Upper lobe of left lung (tissue), 6 donors: ENCODE measurements at regions not wholly inside any gene's neighbourhood (a gene's known extent, or its start where the extent isn't known, plus 50 kb on each side); places are given as distances from the start of the nearest gene placed in this dataset.

Experiments
- ATAC-seq, 2 donors: fragments of 200-7000 bp; cut with Tn5 transposase; one replicate each; pipeline ENCODE4 v1.9.1; 2022; ENCODE audit warnings: mild to moderate bottlenecking in 2 of 2, moderate library complexity in 2 of 2; ENCODE audit not compliant: low FRiP score in 2 of 2
- DNase-seq, 2 donors: peaks; one replicate each; pipeline ENCODE4 v3.0.0-alpha.2; 2019 to 2020
- H3K27ac ChIP-seq, 4 donors: fragments of 200-600 bp; sonication (generic); one replicate each; pipeline ENCODE4 v1.5.1; 2016 to 2019
- H3K27me3 ChIP-seq, 4 donors: fragments of 200-600 bp; sonication (generic); one replicate each; pipeline ENCODE4 v1.5.1; 2017 to 2019
- H3K36me3 ChIP-seq, 4 donors: fragments of 200-600 bp; sonication (generic); one replicate each; pipeline ENCODE4 v1.5.1; 2016 to 2019
- H3K4me1 ChIP-seq, 4 donors: fragments of 200-600 bp; sonication (generic); one replicate each; pipeline ENCODE4 v1.5.1; 2018 to 2019
- H3K4me3 ChIP-seq, 4 donors: fragments of 200-600 bp; sonication (generic); one replicate each; pipeline ENCODE4 v1.5.1; 2017 to 2019; ENCODE audit warnings: mild to moderate bottlenecking in 2 of 4, moderate library complexity in 1 of 4
- H3K9me3 ChIP-seq, 4 donors: fragments of 200-600 bp; sonication (generic); one replicate each; pipeline ENCODE4 v1.5.1; 2018 to 2019
- EP300 ChIP-seq, 4 donors: sonication (generic); formaldehyde crosslinking; IDR thresholded peaks; one replicate each; pipeline ENCODE4 v1.5.1; 2017; ENCODE audit warnings: antibody characterized with exemption in 4 of 4, control low read depth in 2 of 4
- POLR2A ChIP-seq, 4 donors: fragments of 450-650 bp; IDR thresholded peaks; one replicate each; pipeline ENCODE4 v1.5.1; 2016 to 2017; ENCODE audit warnings: antibody characterized with exemption in 4 of 4, mild to moderate bottlenecking in 2 of 4
- POLR2AphosphoS5 ChIP-seq, 2 donors: sonication (generic); formaldehyde crosslinking; IDR thresholded peaks; one replicate each; pipeline ENCODE4 v1.5.1; 2017; ENCODE audit warnings: antibody characterized with exemption in 2 of 2
- WGBS, 2 donors: methylation state at CpG; one replicate each; pipeline ENCODE4 v1.1.5; 2017 to 2018; 5-methylcytosine and 5-hydroxymethylcytosine counted together
- TF ChIP-seq, protein P1 (sequence below), 6 experiments: fragments of 450-650 bp in 4 of 6; fragments of 200-600 bp in 2 of 6; sonication (generic) in 2 of 6; IDR thresholded peaks; one replicate each; pipeline ENCODE4 v1.5.1; 2016 to 2019; ENCODE audit warnings: antibody characterized with exemption in 6 of 6
- donor health status: DM: no; HTN: no; CAD: no; lungs with moderate emphysema.
- donor health status: DM: no; HTN: yes; CAD: no; lungs with severe emphysema.

DNA sequence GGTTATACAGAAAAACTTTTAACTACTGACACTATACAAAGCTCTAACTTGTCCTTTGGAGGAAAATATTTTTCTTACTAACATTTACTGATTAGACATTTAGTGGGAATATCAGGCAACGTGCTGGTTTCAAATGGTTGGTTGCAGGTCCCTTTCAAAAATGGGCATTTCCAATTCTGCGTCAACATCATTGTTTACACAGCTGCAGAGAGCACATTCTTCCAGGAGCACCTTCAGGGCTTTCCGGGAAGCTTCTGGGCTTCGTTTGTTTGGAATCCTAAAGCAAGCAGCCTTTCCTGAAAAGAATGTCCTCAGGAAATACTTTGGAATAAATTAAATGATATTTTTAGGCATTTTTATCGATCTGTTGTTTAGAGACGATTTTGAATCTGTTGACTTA lies 289.7 kb downstream of the TRIML1 start:
- H3K27ac ChIP-seq: no peak overlapping the region
- WGBS, 2 donors: 6 to 8% methylated on average over 6 of the region's 6 CpGs
- TF ChIP-seq, protein P1, sequence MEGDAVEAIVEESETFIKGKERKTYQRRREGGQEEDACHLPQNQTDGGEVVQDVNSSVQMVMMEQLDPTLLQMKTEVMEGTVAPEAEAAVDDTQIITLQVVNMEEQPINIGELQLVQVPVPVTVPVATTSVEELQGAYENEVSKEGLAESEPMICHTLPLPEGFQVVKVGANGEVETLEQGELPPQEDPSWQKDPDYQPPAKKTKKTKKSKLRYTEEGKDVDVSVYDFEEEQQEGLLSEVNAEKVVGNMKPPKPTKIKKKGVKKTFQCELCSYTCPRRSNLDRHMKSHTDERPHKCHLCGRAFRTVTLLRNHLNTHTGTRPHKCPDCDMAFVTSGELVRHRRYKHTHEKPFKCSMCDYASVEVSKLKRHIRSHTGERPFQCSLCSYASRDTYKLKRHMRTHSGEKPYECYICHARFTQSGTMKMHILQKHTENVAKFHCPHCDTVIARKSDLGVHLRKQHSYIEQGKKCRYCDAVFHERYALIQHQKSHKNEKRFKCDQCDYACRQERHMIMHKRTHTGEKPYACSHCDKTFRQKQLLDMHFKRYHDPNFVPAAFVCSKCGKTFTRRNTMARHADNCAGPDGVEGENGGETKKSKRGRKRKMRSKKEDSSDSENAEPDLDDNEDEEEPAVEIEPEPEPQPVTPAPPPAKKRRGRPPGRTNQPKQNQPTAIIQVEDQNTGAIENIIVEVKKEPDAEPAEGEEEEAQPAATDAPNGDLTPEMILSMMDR (IDR thresholded peaks at IDR 0.05): no peak
- TF ChIP-seq POLR2AphosphoS5 (IDR thresholded peaks at IDR 0.05) (no peak), POLR2A (IDR thresholded peaks at IDR 0.05) (no peak)
- peaks cover 0 to 5% (median 0%) of the 10 kb centered on the region in 4 donors for H3K4me1 ChIP-seq
- no peaks in the 10 kb centered on the region for H3K27me3 ChIP-seq
- no peaks in the 10 kb centered on the region for H3K36me3 ChIP-seq
- H3K4me3 ChIP-seq: no peak overlapping the region
- DNase-seq (no peak), ATAC-seq (no peak)
- H3K9me3 ChIP-seq: peaks cover 0 to 2% (median 0%) of the 10 kb centered on the region in 4 donors

DNA sequence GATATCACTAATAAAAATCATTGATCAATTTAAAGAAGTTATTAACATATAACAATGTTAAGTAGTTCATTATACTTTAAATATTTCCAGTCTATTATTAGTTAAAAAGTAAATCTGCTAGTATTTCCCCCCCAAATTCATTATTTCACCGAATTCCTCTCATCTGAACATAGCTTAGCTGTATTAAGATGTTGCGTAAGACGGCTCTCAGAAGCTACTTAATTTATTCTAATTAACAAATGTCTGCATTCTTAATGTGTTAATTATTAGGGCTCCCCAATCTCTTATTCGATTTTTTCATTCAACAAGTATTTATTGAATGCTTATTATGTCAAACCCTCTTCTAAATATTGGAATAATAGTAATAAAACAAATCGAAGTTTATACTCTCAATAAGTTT lies 290.7 kb downstream of the TRIML1 start:
- Histone ChIP-seq H3K9me3 (peaks cover 0 to 2% (median 0%) of the 10 kb centered on the region in 4 donors), H3K36me3 (no peaks in the 10 kb centered on the region), H3K27me3 (no peaks in the 10 kb centered on the region), H3K4me3 (no peak overlapping the region), H3K4me1 (peaks cover 0 to 5% (median 0%) of the 10 kb centered on the region in 4 donors), H3K27ac (no peak overlapping the region)
- 58 to 76% methylated on average over 5 of the region's 5 CpGs for WGBS, 2 donors
- TF ChIP-seq POLR2A (IDR thresholded peaks at IDR 0.05) (no peak), EP300 (IDR thresholded peaks at IDR 0.05) (no peak), POLR2AphosphoS5 (IDR thresholded peaks at IDR 0.05) (no peak)
- TF ChIP-seq, protein P1 (IDR thresholded peaks at IDR 0.05): no peak
- DNase-seq (no peak), ATAC-seq (no peak)

DNA sequence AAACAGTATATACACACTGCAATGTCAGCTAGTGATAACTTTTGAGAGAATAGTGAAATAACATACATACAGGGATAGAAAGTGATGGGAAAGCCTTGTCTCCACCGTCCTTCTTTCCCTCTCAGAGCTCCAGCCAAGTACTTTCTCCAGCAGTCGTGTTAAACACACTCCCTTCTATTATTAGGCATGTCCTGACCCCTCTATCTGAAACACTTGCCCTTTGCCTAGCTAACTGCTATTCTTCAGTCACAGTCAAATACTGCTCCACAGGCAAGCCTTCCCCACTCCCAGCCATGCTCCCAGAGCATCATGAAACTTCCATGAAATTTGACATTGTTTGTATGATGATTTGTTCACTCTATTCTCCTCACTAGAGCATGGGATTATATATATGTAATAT lies 291.1 kb downstream of the TRIML1 start:
- no peak for DNase-seq
- Histone ChIP-seq H3K4me3 (no peak overlapping the region), H3K27ac (no peak overlapping the region), H3K27me3 (no peaks in the 10 kb centered on the region), H3K36me3 (no peaks in the 10 kb centered on the region), H3K4me1 (peaks cover 0 to 5% (median 0%) of the 10 kb centered on the region in 4 donors), H3K9me3 (peaks cover 0 to under 1% (median 0%) of the 10 kb centered on the region in 4 donors)
- ATAC-seq: no peak
- WGBS, 2 donors: 15 to 36% methylated on average over 2 of the region's 2 CpGs
- no peak for TF ChIP-seq EP300 (IDR thresholded peaks at IDR 0.05)
- TF ChIP-seq, protein P1 (IDR thresholded peaks at IDR 0.05): no peak
- no peak for TF ChIP-seq POLR2A (IDR thresholded peaks at IDR 0.05)

DNA sequence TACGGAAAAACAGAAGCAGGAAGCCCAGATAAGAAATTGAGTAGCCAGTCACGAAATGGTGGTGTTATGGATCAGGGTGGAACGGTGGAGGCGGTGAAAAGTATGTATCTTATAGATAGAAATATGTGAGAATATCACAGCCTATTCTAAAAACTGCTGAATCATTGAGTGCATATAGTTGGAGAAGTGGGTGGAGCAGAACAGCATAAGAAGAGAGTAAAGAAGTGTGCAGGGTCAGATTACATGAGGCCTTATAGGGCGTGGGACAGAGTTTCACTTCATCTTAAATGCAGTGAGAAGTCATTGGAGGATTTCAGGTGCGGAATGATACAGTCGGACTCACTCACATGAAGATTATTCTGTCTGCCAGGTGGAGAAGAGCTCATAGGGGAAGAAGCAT lies 293.1 kb downstream of the TRIML1 start:
- no peaks in the 10 kb centered on the region for H3K36me3 ChIP-seq
- no peaks in the 10 kb centered on the region for H3K27me3 ChIP-seq
- peaks cover 0 to 5% (median 0%) of the 10 kb centered on the region in 4 donors for H3K4me1 ChIP-seq
- TF ChIP-seq EP300 (IDR thresholded peaks at IDR 0.05): no peak
- no peak for TF ChIP-seq POLR2AphosphoS5 (IDR thresholded peaks at IDR 0.05)
- TF ChIP-seq, protein P1 (IDR thresholded peaks at IDR 0.05): no peak
- TF ChIP-seq POLR2A (IDR thresholded peaks at IDR 0.05): no peak
- no peak overlapping the region for H3K27ac ChIP-seq
- ATAC-seq (no peak), DNase-seq (no peak)
- no peaks in the 10 kb centered on the region for H3K9me3 ChIP-seq
- 90 to 91% methylated on average over 7 of the region's 7 CpGs for WGBS, 2 donors
- no peak overlapping the region for H3K4me3 ChIP-seq

DNA sequence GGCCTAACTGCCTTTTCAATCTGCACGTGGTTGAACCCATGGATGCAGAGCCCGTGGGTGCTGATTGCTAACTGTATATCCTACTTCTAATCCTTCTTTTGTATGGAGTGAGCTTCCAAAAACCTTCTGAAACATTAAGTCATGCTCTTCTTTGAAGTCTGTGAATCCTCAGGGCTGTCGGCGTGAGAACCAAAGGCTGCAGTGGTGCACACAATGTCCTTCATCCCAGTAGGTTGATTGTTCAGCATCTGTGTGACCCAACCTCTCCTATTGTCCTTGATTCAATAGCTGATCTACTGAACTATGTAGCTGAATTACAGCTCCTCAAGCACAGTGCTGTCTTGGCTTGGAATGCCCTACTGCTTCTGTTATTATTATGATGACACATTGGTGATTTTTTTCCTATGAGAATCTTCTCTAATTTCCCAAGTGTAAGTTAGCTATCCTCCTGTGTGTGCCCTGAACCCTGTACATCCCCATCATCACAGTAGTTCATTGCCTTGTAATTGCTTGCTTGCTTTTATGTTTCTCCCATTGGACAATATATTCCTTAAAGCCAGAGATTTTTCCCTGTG lies 294.6 kb downstream of the TRIML1 start:
- no peak for ATAC-seq

More for the DNA sequence above, 294.6 kb downstream of the TRIML1 start:
- Histone ChIP-seq H3K9me3 (no peaks in the 10 kb centered on the region), H3K4me3 (no peak overlapping the region), H3K27me3 (no peaks in the 10 kb centered on the region), H3K4me1 (peaks cover 0 to 4% (median 0%) of the 10 kb centered on the region in 4 donors), H3K36me3 (no peaks in the 10 kb centered on the region), H3K27ac (no peak overlapping the region)
- DNase-seq: no peak
- whole genome bisulfite sequencing, 2 donors: 87 to 90% methylated on average over 4 of the region's 4 CpGs
- TF ChIP-seq EP300 (IDR thresholded peaks at IDR 0.05) (no peak), POLR2A (IDR thresholded peaks at IDR 0.05) (no peak), POLR2AphosphoS5 (IDR thresholded peaks at IDR 0.05) (no peak)
- TF ChIP-seq, protein P1 (IDR thresholded peaks at IDR 0.05): no peak
